DND-41 (cell line): ENCODE measurements at regions not wholly inside any gene's neighbourhood (a gene's known extent, or its start where the extent isn't known, plus 50 kb on each side); places are given as distances from the start of the nearest gene placed in this dataset.
"Not testable (repeated sequence)": the region's sequence is repeated elsewhere in the genome, so short reads cannot be mapped to it uniquely, and the experiment has no call there.

Experiments
- CTCF ChIP-seq: IDR thresholded peaks from 2 replicates; pipeline ENCODE4 v1.5.1; 2012; ENCODE audit warnings: borderline replicate concordance, low read length, moderate library complexity, mild to moderate bottlenecking; ENCODE audit not compliant: poor library complexity, severe bottlenecking; ENCODE audit errors: extremely low read depth
- EZH2 ChIP-seq: IDR thresholded peaks from 3 replicates; pipeline ENCODE4 v1.6.1; 2012; ENCODE audit warnings: borderline replicate concordance, low read depth, mild to moderate bottlenecking, moderate library complexity, low read length, inconsistent platforms; ENCODE audit not compliant: severe bottlenecking

- TF ChIP-seq CTCF, EZH2: not testable (repeated sequence)
These were observed 54.7 kb downstream of the OR4M2 start for GRCh38 chr15:22134941-22135566.
